HG03571 (cell line): ENCODE measurements at regions not wholly inside any gene's neighbourhood (a gene's known extent, or its start where the extent isn't known, plus 50 kb on each side); places are given as distances from the start of the nearest gene placed in this dataset.

Experiments used
- ATAC-seq: cut with Tn5 transposase; IDR thresholded peaks from one replicate; pipeline ENCODE4 v1.9.1; 2021; ENCODE audit not compliant: unreplicated experiment

GRCh38 chr4:111464251-111465045 lies 680.8 kb upstream of the FAM241A start:
- ATAC-seq, result no peak

- no peak for ATAC-seq
Observed at GRCh38 chr4:111466811-111467604, 678.2 kb upstream of the FAM241A start.

GRCh38 chr4:111475001-111475400 lies 670.3 kb upstream of the FAM241A start:
- no peak for ATAC-seq

- no peak for ATAC-seq
Observed at GRCh38 chr4:111475666-111476065, 669.6 kb upstream of the FAM241A start.

GRCh38 chr4:111480510-111480909 lies 664.7 kb upstream of the FAM241A start:
- no peak for ATAC-seq

GRCh38 chr4:111483375-111484169 lies 661.7 kb upstream of the FAM241A start:
- ATAC-seq, result no peak

- no peak for ATAC-seq
Observed at GRCh38 chr4:111492496-111492895, 652.8 kb upstream of the FAM241A start.

- ATAC-seq, result no peak
Observed at GRCh38 chr4:111494471-111494870, 650.8 kb upstream of the FAM241A start.

- no peak for ATAC-seq
Observed at GRCh38 chr4:111494971-111495370, 650.3 kb upstream of the FAM241A start.

GRCh38 chr4:111499291-111499690 lies 646.0 kb upstream of the FAM241A start:
- no peak for ATAC-seq

GRCh38 chr4:111499706-111500105 lies 645.5 kb upstream of the FAM241A start:
- ATAC-seq, result no peak

- ATAC-seq, result no peak
Observed at GRCh38 chr4:111500858-111501257, 644.4 kb upstream of the FAM241A start.

GRCh38 chr4:111501946-111502345 lies 643.3 kb upstream of the FAM241A start:
- no peak for ATAC-seq

- no peak for ATAC-seq
Observed at GRCh38 chr4:111502626-111503025, 642.6 kb upstream of the FAM241A start.

GRCh38 chr4:111506706-111507105 lies 638.5 kb upstream of the FAM241A start:
- ATAC-seq, result no peak

GRCh38 chr4:111510535-111510934 lies 634.7 kb upstream of the FAM241A start:
- ATAC-seq, result no peak

- no peak for ATAC-seq
Observed at GRCh38 chr4:111512081-111512783, 633.0 kb upstream of the FAM241A start.

- no peak for ATAC-seq
Observed at GRCh38 chr4:111519683-111520082, 625.6 kb upstream of the FAM241A start.

GRCh38 chr4:111530446-111530845 lies 614.8 kb upstream of the FAM241A start:
- no peak for ATAC-seq

GRCh38 chr4:111535792-111536191 lies 609.5 kb upstream of the FAM241A start:
- ATAC-seq, result no peak

- ATAC-seq, result no peak
Observed at GRCh38 chr4:111537165-111537564, 608.1 kb upstream of the FAM241A start.
